ENCODE measurements at regions not wholly inside any gene's neighbourhood (a gene's known extent, or its start where the extent isn't known, plus 50 kb on each side); places are given as distances from the start of the nearest gene placed in this dataset.

GRCh38 chr17:72344613-72345012 is 223.8 kb downstream of the SOX9 start:
- TF ChIP-seq EZH2phosphoT487 (conservative IDR thresholded peaks at IDR 0.05; ENCODE audit: low read length) = no peak
- no peak for TF ChIP-seq CTCF (IDR thresholded peaks at IDR 0.05; ENCODE audit: insufficient read depth, low read length, poor library complexity, severe bottlenecking)
